Midbrain (tissue), 1 donor: ENCODE measurements at regions not wholly inside any gene's neighbourhood (a gene's known extent, or its start where the extent isn't known, plus 50 kb on each side); places are given as distances from the start of the nearest gene placed in this dataset.

Source experiments
- DNase-seq: peaks from one replicate; lab custom pipeline; 2025; lab: John Stamatoyannopoulos, UW

DNA sequence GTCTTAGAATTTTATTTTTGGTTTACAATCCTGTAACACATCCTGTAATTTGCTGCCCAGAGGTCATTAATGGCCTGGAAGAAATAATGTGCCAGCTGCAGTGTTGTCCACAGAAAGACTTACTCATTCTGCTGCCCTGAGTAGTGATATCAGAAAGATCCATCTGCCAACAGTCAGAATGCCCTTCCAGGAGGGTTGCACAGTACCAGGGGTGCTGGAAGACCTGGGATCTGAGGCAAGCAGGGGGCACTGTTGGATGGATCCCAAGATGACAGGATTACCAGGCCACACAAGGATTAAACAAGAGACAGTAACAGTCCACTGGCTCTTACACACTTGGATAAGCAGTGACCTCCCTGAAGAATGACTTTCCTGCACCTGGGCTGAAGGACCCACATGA, 93.8 kb upstream of the TOP3B start:
- DNase-seq: no peak

GRCh38 chr22:22075382-22076163, 93.0 kb upstream of the TOP3B start:
- no peak for DNase-seq

DNA sequence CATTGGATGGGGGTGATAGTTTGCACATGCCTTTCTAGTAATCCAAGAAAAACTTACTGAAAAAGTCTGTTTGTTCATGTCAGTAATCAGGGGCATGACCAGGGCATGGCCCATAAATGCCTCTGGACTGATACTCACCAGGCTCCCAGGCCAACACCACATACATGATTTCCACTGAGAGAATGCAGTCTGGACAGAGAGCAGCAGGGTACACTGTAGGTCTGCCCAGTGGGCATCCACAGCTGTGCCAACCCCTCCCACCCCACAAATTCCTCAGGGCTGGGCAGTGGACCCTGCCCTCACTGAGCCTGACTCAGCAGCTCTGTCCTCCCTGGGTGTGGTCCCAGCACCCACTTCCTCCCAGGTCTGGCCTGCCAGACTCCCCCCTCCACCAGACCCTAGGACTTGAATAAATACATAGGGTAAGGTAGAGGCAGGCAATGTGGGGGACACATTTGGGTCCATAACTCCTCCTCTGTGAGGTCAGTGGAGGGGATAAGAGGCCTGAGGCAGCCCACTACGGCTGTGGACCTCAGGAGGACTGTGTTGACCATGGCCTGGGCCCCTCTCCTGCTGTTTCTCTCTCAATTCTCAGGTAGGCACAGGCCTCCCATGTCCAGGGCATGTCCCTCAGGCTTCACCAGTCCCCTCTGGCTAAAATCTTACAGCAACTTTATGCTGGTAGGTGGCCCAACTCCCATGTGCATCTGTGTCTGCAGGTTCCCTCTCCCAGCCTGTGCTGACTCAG, 92.2 kb upstream of the TOP3B start:
- no peak for DNase-seq

DNA sequence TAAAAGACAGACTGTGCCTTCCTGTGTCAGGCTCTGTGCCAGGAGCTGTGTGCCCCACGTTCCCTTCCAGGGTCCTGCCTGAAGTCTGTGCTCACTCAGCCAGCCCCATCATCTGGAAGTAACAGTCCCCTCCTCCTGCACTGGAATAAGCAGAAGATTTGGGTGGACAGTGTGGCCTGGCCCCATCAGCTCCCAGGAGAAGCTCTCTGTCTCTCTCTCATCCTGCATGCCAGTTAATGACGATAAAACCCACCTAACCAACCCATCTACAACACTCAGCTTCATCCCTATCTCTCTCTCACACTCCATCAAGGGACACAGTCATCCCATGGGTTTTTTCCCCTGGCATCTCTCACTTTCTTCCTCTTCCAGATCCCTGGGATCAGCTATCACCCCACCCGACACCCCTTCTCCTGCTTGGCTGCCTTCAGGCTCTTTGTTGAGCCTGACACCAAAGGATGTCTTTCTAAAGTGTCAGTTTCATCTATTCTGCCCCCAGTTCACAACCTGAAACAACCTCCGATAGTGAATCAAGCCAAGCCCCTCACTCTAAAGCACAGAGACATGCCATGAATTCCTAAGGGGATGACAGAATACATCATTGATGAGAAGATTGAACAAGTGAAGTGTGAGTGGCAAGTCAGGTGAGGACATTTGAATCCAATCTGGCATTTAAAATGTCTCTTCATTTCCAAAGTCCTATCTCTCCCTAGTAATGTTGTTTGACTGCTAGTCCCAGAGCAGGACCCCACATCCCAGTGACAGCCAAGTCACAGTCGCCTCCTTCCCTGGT, 91.4 kb upstream of the TOP3B start:
- no peak for DNase-seq

DNA sequence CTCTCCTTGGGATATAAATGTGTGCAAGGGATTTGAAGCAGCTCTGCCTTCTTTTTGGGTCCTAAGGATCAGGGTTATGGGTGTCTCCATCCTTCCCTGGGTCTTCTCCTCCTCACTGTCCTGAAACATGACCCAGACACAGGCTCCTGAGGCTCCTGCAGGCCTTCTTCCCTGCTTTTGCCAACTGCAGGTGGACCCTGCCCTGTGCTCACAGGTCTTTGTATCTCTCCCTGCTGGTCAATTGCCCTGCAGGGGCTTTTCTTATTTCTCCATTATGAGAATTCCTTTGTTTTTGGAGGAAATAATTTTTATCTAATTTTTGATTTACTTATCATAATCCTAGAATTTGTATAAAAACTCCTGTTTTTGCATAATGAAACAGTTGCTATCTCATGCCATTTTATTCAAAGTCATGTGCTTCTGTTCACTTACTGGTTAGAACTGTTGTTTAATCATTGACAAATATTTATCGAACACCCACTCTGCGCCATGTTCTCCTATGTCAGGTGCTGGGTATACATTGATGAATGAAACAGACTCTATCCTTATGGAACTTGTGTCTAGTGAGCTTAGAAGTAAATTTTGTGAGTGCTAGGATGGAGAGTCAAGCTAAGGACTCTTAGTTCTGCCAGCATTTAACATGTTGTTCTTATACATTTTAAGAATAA, 89.7 kb upstream of the TOP3B start:
- DNase-seq: no peak

DNA sequence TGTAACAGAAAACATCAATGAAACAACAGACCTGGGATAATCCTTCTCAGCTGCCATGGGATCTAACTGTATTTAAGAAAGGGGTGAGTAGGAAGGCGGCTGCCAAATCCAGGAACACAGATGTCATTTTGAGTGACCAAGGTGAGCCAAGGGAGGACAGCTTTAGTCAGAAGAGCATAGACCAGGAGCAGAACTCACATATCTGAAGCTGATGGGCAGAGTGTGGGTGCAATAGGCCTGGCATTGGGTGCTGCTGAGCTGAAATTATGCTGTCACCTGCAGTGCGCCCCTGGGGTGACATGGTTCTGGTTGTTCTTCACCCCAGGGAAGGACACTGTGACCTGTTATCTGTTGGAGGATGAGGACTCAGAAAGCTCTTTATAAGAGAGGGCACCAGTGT, 88.9 kb upstream of the TOP3B start:
- no peak for DNase-seq

GRCh38 chr22:22070371-22070824, 87.8 kb upstream of the TOP3B start:
- DNase-seq: no peak

GRCh38 chr22:22069450-22070370, 87.1 kb upstream of the TOP3B start:
- DNase-seq: no peak

- no peak for DNase-seq
Observed at GRCh38 chr22:22068657-22069056, 86.1 kb upstream of the TOP3B start.

DNA sequence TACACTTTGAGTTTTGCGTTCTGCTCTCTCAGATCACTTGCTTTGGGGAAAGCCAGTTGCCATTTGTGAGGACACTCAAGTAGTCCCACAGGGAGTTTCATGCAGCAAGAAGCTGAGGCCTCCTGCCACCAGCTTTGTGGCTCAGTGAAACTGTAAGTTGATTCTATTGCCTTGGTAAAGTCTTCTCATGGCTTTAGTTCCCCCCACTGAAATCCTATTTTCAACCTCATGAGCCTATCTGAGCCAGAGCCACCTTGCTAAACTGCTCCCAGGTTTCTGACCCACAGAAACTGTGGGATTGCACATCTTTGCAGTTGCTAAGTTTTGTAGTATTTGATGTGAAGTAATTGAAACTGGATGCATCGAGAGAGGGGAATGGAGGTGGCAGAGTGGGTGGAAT, 85.4 kb upstream of the TOP3B start:
- DNase-seq: no peak

GRCh38 chr22:22067192-22067591, 84.6 kb upstream of the TOP3B start:
- no peak for DNase-seq

DNA sequence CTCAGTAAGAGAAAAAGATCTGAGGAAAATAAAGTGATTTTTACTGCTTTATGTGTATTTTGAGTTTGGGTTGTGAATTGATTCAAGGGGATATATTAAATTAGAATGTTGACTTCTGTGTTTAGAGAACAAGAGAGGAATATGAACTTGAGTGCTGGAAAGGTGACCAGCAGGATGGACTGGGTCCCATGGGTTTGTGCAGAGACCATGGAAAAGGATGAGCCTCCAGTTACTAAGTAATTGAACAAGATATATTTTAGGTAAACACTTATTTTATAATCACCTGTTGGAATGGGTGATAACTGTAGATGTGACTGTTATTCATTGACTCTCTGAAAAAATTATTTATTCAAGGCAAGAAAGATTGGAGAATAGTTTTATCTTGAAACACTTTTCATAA, 82.0 kb upstream of the TOP3B start:
- no peak for DNase-seq

DNA sequence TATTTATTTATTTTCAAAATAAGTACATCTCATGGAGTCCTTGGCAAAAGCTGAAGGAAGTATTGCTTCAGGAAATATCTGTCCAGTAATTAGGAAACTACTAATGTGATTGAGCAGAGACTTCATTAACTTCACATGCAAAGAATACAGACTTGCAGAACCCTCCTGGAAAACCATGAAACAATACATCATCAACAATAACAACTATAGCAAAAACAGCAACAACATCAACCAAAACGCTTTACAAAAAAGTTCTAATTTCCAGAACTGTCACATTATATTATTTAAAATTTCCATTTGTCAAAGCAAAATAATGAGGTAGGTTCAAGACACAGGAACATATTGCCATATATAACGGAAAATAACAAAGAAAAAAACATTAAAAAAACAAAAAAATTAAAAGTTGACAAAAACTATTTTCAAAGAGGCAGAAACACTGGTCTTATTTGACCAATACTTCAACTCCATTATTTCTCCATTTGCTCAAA, 79.8 kb upstream of the TOP3B start:
- no peak for DNase-seq

DNA sequence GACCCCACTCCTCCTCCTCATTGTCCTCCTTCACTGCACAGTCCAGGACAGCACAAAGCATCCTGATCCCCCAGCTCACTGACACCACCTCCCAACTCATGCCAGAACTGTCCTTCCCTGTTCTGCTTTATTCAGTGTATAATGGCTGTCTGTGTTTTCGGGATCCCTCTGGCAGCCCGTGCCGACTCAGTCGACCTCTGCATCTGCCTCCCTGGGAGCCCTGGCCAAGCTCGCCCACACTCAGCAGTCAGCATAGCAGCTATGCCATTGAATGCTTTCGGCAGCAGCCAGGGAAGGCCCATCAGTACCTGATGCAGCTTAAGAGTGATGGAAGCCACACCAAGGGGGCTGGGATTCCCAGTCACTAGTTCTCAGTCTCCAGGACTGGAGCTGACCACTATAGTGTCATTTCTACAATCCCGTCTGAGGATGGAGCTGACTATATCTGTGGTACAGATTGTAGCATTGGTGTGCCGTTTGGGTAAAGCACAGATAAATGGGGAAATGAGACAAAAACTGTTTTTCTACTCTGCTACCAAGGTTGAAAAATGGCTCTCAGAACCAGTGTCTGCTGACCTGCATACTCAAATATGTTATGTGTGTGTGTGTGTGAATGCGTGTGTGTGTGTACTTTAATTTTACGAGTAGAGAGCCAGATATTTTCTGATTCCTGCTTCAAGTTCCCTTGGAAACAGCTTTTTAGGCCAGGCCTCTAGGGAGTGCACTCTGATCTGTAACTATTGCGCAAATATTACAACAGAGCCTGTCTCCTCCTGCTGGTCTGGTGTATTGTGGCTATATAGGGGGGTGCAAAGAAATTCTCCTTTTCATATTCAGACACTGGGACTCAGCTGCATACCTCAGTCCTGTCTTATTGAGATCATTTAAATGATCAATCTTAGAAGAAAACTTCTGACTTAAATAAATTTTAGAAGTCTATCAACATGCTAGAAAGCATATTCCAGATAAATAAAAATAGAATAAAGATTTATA, 78.8 kb upstream of the TOP3B start:
- DNase-seq: peak; percentile 19

DNA sequence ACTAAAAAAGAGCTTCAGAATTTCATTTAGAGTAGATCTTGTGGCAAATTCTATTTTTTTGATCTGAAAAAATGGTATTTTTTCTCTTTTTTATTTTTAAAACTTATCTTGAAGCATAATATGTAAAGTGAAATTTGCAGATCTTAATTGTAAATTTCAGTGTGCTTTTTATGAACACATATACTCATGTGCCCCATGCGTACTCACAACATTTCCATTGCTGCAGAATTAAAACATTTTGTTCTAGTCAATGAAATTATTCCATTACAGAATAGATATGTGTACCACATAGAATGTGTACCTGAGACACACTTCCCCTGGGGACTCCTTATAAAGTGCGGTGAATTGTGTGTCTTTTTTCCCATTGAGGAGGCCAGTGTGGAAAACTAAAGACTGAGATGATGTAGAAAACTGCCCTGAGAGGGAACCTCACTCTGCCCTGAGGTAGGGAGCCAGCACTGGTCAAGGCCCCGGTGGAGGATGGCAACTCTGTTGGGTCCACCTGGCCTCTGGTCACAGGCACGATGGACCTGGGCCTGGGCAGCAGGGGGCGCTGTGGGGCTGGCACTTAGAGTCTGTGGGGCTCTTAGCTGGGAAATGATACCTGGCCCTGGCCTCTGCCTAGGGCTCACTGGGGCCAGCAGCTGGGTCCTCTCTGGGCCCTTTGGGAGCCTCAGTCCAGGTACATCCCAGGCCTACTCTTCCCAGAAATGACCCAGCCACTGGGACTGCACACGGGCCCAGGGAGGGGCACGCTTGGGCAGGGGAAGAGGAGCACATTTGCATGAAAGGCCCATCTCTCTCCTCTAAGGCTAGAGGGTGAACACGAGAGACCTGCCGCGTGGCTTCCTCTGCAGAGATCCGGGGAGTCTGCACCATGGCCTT, 77.9 kb upstream of the TOP3B start:
- DNase-seq: peak; percentile 53

DNA sequence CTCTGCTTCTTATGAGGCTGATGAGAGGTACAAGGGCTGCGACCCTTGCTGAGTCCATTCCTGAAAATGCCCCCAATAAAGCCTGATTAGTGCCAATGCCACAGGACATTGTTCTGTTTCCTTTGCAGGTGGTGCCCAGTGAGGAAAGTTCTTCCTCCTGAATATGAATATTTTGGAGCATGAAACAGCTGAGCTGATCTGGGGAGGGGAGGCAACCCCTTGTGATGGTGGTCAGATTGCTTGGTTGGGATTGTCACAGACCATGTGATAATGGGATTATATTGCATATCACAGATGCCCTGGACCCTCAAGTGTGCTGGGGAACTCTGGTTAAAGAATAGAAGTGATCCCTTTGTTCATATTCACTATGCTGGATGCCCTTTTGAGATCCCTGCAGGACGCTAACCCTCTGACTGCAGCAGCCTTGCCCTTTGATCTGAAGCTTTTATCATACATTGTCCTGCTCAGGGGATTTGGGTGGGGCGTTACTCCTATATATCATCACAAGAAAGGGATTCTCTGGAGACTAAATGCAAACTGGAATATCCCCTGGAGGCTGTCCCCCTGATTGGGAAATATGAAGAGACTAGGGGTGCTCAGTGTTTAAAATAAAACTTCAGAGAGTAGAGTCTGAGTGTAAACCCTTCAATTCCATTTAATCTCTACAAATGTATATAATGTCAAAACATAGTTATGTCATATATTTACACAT, 76.9 kb upstream of the TOP3B start:
- DNase-seq: no peak

- no peak for DNase-seq
Observed at GRCh38 chr22:22058633-22059290, 76.2 kb upstream of the TOP3B start.
